Spleen (tissue), 7 donors: ENCODE measurements at regions not wholly inside any gene's neighbourhood (a gene's known extent, or its start where the extent isn't known, plus 50 kb on each side); places are given as distances from the start of the nearest gene placed in this dataset.

Source experiments
- CTCF ChIP-seq, 11 experiments: fragments of 200-600 bp in 7 of 11; fragments of 450-650 bp in 4 of 11; sonication (generic) in 4 of 11; IDR thresholded peaks in 8 of 11; conservative IDR thresholded peaks in 3 of 11; 1 replicate in 7 of 11; 2 replicates in 4 of 11; pipeline versions ENCODE4 v1.4.0 to v1.8.0; 2016 to 2021; ENCODE audit warnings: antibody characterized with exemption in 11 of 11, inconsistent platforms in 4 of 11, mild to moderate bottlenecking in 1 of 11
- POLR2A ChIP-seq, 3 donors: fragments of 450-650 bp; IDR thresholded peaks; one replicate each; pipeline ENCODE4 v1.5.1; 2017; ENCODE audit warnings: antibody characterized with exemption in 3 of 3, mild to moderate bottlenecking in 1 of 3
- donor health status: DM: no; HTN: no; CAD: no; lungs with moderate emphysema.
- donor health status: DM: no; HTN: no; CAD: no.
- donor health status: DM: no; HTN: no; CAD: no.

DNA sequence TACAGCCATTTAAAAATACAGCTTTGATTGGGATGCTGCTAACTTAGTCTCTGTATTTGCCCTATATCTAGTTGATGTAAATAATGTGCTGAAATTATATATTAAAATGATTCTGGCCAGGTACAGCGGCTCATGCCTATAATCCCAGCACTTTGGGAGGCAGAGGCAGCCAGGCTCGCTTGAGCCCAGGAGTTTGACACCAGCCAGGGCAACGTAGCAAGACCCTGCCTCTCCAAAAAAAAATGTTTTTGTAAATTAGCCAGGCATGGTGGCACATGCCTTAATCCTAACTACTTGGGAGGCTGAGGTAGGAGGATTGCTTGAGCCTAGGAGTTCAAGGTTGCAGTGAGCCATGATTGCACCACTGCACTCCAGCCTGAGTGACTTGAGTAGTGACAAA lies 143.8 kb upstream of the CELF2 start:
- TF ChIP-seq CTCF (IDR thresholded peaks at IDR 0.05 in 8 of 11, conservative IDR thresholded peaks at IDR 0.05 in 3 of 11) = no peak
- no peak for TF ChIP-seq POLR2A (IDR thresholded peaks at IDR 0.05)
